Peyer's patch (tissue), 4 donors: ENCODE measurements at regions not wholly inside any gene's neighbourhood (a gene's known extent, or its start where the extent isn't known, plus 50 kb on each side); places are given as distances from the start of the nearest gene placed in this dataset.

Experiments
- DNase-seq, 3 donors: peaks; one replicate each; pipeline ENCODE4 v3.0.0-alpha.2; 2017 to 2019
- H3K27ac ChIP-seq, 4 donors: fragments of 200-600 bp; sonication (generic); one replicate each; pipeline ENCODE4 v1.5.1; 2016 to 2019
- H3K27me3 ChIP-seq, 2 donors: fragments of 200-600 bp; sonication (generic); one replicate each; pipeline ENCODE4 v1.5.1; 2019
- H3K36me3 ChIP-seq, 3 donors: fragments of 200-600 bp; sonication (generic); one replicate each; pipeline ENCODE4 v1.5.1; 2016 to 2019
- H3K4me1 ChIP-seq, 4 donors: fragments of 200-600 bp; sonication (generic); one replicate each; pipeline ENCODE4 v1.5.1; 2016 to 2019
- H3K4me3 ChIP-seq, 4 donors: fragments of 200-600 bp; sonication (generic); 1 replicate in 3 of 4; 2 replicates in 1 of 4; pipeline ENCODE4 v1.5.1; 2016 to 2019; ENCODE audit warnings: mild to moderate bottlenecking in 1 of 4
- H3K9me3 ChIP-seq, 4 donors: fragments of 200-600 bp; sonication (generic); one replicate each; pipeline ENCODE4 v1.5.1; 2016 to 2019; ENCODE audit warnings: mild to moderate bottlenecking in 1 of 4
- CTCF ChIP-seq, 6 experiments: fragments of 450-650 bp in 4 of 6; fragments of 200-600 bp in 2 of 6; sonication (generic) in 1 of 6; IDR thresholded peaks; one replicate each; pipeline ENCODE4 v1.5.1; 2017 to 2019; ENCODE audit warnings: antibody characterized with exemption in 6 of 6, mild to moderate bottlenecking in 3 of 6, moderate library complexity in 1 of 6
- POLR2A ChIP-seq, 2 donors: fragments of 450-650 bp; IDR thresholded peaks; one replicate each; pipeline ENCODE4 v1.5.1; 2017; ENCODE audit warnings: antibody characterized with exemption in 2 of 2, mild to moderate bottlenecking in 2 of 2, moderate library complexity in 2 of 2

- Histone ChIP-seq H3K27me3 (no peaks in the 10 kb centered on the region), H3K27ac (no peak overlapping the region), H3K4me3 (no peak overlapping the region), H3K4me1 (no peaks in the 10 kb centered on the region), H3K9me3 (no peaks in the 10 kb centered on the region), H3K36me3 (no peaks in the 10 kb centered on the region)
- TF ChIP-seq CTCF (IDR thresholded peaks at IDR 0.05) = no peak
- no peak for TF ChIP-seq POLR2A (IDR thresholded peaks at IDR 0.05)
- no peak for DNase-seq
These were observed 58.8 kb upstream of the NTRK3 start for GRCh38 chr15:88315221-88315878.

GRCh38 chr15:88312941-88313579, 56.5 kb upstream of the NTRK3 start:
- H3K9me3 ChIP-seq = no peaks in the 10 kb centered on the region
- H3K4me1 ChIP-seq = no peaks in the 10 kb centered on the region
- no peak overlapping the region for H3K4me3 ChIP-seq
- no peaks in the 10 kb centered on the region for H3K36me3 ChIP-seq
- H3K27me3 ChIP-seq = no peaks in the 10 kb centered on the region
- no peak for DNase-seq
- no peak for TF ChIP-seq CTCF (IDR thresholded peaks at IDR 0.05)
- no peak for TF ChIP-seq POLR2A (IDR thresholded peaks at IDR 0.05)
- H3K27ac ChIP-seq = no peak overlapping the region

- no peak for DNase-seq
These were observed 52.8 kb upstream of the NTRK3 start for GRCh38 chr15:88309363-88309762.

GRCh38 chr15:88307344-88307743, 50.8 kb upstream of the NTRK3 start:
- Histone ChIP-seq H3K9me3 (no peaks in the 10 kb centered on the region), H3K27ac (no peak overlapping the region), H3K4me1 (no peaks in the 10 kb centered on the region), H3K4me3 (no peak overlapping the region), H3K27me3 (no peaks in the 10 kb centered on the region), H3K36me3 (no peaks in the 10 kb centered on the region)
- no peak for TF ChIP-seq POLR2A (IDR thresholded peaks at IDR 0.05)
- DNase-seq = no peak

More at GRCh38 chr15:88309363-88309762, 52.8 kb upstream of the NTRK3 start:
- no peak overlapping the region for H3K4me3 ChIP-seq
- H3K36me3 ChIP-seq = no peaks in the 10 kb centered on the region
- no peak overlapping the region for H3K27ac ChIP-seq
- H3K4me1 ChIP-seq = no peaks in the 10 kb centered on the region
- no peaks in the 10 kb centered on the region for H3K27me3 ChIP-seq
- TF ChIP-seq CTCF (IDR thresholded peaks at IDR 0.05) (no peak), POLR2A (IDR thresholded peaks at IDR 0.05) (no peak)
- no peaks in the 10 kb centered on the region for H3K9me3 ChIP-seq
